ENCODE measurements at regions not wholly inside any gene's neighbourhood (a gene's known extent, or its start where the extent isn't known, plus 50 kb on each side); places are given as distances from the start of the nearest gene placed in this dataset.
"Not testable (repeated sequence)": the region's sequence is repeated elsewhere in the genome, so short reads cannot be mapped to it uniquely, and the experiment has no call there.

- RAD21 ChIA-PET (ENCODE audit: low non-redundant PET in 1 of 2, low total read pairs in 2 of 2, uncharacterized antibody in 2 of 2, unreplicated experiment in 2 of 2); H3K27me3 ChIP-seq (ENCODE audit: insufficient read depth, low read length); H3K4me2 ChIP-seq (ENCODE audit: low read length); H3K36me3 ChIP-seq (ENCODE audit: control insufficient read depth in 1 of 2, insufficient read depth in 2 of 2, low read length in 2 of 2); H3K79me2 ChIP-seq (ENCODE audit: insufficient read depth, low read length); H4K20me1 ChIP-seq (ENCODE audit: insufficient read depth); H3K4me1 ChIP-seq (ENCODE audit: control insufficient read depth in 1 of 2, insufficient read depth in 2 of 2, low read length in 2 of 2); intact Hi-C loops (cut with micrococcal nuclease); H3K4me3 ChIP-seq (replicated peaks in 1 of 2; ENCODE audit: low read depth in 1 of 2, low read length in 2 of 2); H3K27ac ChIP-seq (ENCODE audit: low read depth, low read length); H2AFZ ChIP-seq (ENCODE audit: low read depth, low read length, poor library complexity, severe bottlenecking); CTCF ChIA-PET; BruUV-seq (replicated peaks); H3K9me3 ChIP-seq (ENCODE audit: control insufficient read depth in 1 of 2, insufficient read depth in 1 of 2, low read depth in 1 of 2, low read length in 2 of 2); DNase-seq (ENCODE audit: low read depth, low spot score); H3K9ac ChIP-seq (ENCODE audit: low read length); H3K9me2 ChIP-seq (ENCODE audit: insufficient read depth); POLR2A ChIA-PET: not testable (repeated sequence)
- peak; percentile 98 for ATAC-seq
- TF ChIP-seq RAD21 (IDR thresholded peaks at IDR 0.05; ENCODE audit: low read depth) (peak; percentile 50), CTCF (IDR thresholded peaks at IDR 0.05 in 2 of 3, conservative IDR thresholded peaks at IDR 0.05 in 1 of 3; ENCODE audit: borderline replicate concordance in 1 of 3, insufficient read depth in 1 of 3, low read depth in 2 of 3, low read length in 2 of 3) (peak; percentile 26 to 50 (median 27); a peak in 4 of 6 replicates)
Observed at GRCh38 chr2:87229091-87229689, 207.5 kb upstream of the PLGLB1 start.

GRCh38 chr2:87229964-87230363, 208.3 kb upstream of the PLGLB1 start:
- H3K4me2 ChIP-seq (ENCODE audit: low read length); H4K20me1 ChIP-seq (ENCODE audit: insufficient read depth); POLR2A ChIA-PET; H3K27me3 ChIP-seq (ENCODE audit: insufficient read depth, low read length); intact Hi-C loops (cut with micrococcal nuclease); RAD21 ChIA-PET (ENCODE audit: low non-redundant PET in 1 of 2, low total read pairs in 2 of 2, uncharacterized antibody in 2 of 2, unreplicated experiment in 2 of 2); ATAC-seq; H3K9ac ChIP-seq (ENCODE audit: low read length); H3K9me2 ChIP-seq (ENCODE audit: insufficient read depth); BruUV-seq (replicated peaks); H3K4me3 ChIP-seq (replicated peaks in 1 of 2; ENCODE audit: low read depth in 1 of 2, low read length in 2 of 2); H3K36me3 ChIP-seq (ENCODE audit: control insufficient read depth in 1 of 2, insufficient read depth in 2 of 2, low read length in 2 of 2); H3K4me1 ChIP-seq (ENCODE audit: control insufficient read depth in 1 of 2, insufficient read depth in 2 of 2, low read length in 2 of 2); H3K27ac ChIP-seq (ENCODE audit: low read depth, low read length); H3K79me2 ChIP-seq (ENCODE audit: insufficient read depth, low read length); DNase-seq (ENCODE audit: low read depth, low spot score); CTCF ChIA-PET; H3K9me3 ChIP-seq (ENCODE audit: control insufficient read depth in 1 of 2, insufficient read depth in 1 of 2, low read depth in 1 of 2, low read length in 2 of 2); H2AFZ ChIP-seq (ENCODE audit: low read depth, low read length, poor library complexity, severe bottlenecking): not testable (repeated sequence)

- H4K20me1 ChIP-seq (ENCODE audit: insufficient read depth); CTCF ChIA-PET; H3K9ac ChIP-seq (ENCODE audit: low read length); H3K27ac ChIP-seq (ENCODE audit: low read depth, low read length); BruUV-seq (replicated peaks); H3K27me3 ChIP-seq (ENCODE audit: insufficient read depth, low read length); RAD21 ChIA-PET (ENCODE audit: low non-redundant PET in 1 of 2, low total read pairs in 2 of 2, uncharacterized antibody in 2 of 2, unreplicated experiment in 2 of 2); H2AFZ ChIP-seq (ENCODE audit: low read depth, low read length, poor library complexity, severe bottlenecking); H3K4me1 ChIP-seq (ENCODE audit: control insufficient read depth in 1 of 2, insufficient read depth in 2 of 2, low read length in 2 of 2); intact Hi-C loops (cut with micrococcal nuclease); H3K79me2 ChIP-seq (ENCODE audit: insufficient read depth, low read length); H3K4me3 ChIP-seq (replicated peaks in 1 of 2; ENCODE audit: low read depth in 1 of 2, low read length in 2 of 2); H3K9me2 ChIP-seq (ENCODE audit: insufficient read depth); POLR2A ChIA-PET; H3K36me3 ChIP-seq (ENCODE audit: control insufficient read depth in 1 of 2, insufficient read depth in 2 of 2, low read length in 2 of 2); H3K9me3 ChIP-seq (ENCODE audit: control insufficient read depth in 1 of 2, insufficient read depth in 1 of 2, low read depth in 1 of 2, low read length in 2 of 2); ATAC-seq; DNase-seq (ENCODE audit: low read depth, low spot score); H3K4me2 ChIP-seq (ENCODE audit: low read length): not testable (repeated sequence)
Observed at GRCh38 chr2:87235333-87235981, 213.8 kb upstream of the PLGLB1 start.
